GM12874 (cell line): ENCODE measurements at regions not wholly inside any gene's neighbourhood (a gene's known extent, or its start where the extent isn't known, plus 50 kb on each side); places are given as distances from the start of the nearest gene placed in this dataset.

Experiments used
- TF ChIP-seq, protein P1 (sequence below): IDR thresholded peaks from 2 replicates; pipeline ENCODE4 v1.5.1; 2011; ENCODE audit warnings: low read depth, mild to moderate bottlenecking, control low read depth, low read length, moderate library complexity; ENCODE audit not compliant: insufficient read depth

DNA sequence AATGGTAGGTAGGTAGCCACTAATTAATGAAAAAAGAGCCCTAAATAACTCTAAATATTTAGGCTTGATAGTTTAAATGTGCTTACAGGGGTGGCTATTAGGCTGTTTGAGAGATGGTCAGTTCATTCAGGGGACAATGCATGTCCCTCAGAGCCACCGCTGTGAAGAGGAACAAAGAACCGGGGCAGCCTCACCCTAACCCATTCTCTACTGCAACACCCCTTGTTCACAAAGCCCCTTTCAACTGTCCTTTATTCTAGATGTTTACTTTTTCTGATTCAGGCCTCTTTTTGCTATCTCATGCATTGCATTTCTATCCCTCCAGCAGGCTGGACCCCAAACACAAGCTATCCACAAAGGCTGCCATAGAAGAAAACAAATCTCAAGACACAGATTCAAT lies 906.7 kb downstream of the NR2F1-AS1 start:
- TF ChIP-seq, protein P1, sequence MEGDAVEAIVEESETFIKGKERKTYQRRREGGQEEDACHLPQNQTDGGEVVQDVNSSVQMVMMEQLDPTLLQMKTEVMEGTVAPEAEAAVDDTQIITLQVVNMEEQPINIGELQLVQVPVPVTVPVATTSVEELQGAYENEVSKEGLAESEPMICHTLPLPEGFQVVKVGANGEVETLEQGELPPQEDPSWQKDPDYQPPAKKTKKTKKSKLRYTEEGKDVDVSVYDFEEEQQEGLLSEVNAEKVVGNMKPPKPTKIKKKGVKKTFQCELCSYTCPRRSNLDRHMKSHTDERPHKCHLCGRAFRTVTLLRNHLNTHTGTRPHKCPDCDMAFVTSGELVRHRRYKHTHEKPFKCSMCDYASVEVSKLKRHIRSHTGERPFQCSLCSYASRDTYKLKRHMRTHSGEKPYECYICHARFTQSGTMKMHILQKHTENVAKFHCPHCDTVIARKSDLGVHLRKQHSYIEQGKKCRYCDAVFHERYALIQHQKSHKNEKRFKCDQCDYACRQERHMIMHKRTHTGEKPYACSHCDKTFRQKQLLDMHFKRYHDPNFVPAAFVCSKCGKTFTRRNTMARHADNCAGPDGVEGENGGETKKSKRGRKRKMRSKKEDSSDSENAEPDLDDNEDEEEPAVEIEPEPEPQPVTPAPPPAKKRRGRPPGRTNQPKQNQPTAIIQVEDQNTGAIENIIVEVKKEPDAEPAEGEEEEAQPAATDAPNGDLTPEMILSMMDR, result no peak

DNA sequence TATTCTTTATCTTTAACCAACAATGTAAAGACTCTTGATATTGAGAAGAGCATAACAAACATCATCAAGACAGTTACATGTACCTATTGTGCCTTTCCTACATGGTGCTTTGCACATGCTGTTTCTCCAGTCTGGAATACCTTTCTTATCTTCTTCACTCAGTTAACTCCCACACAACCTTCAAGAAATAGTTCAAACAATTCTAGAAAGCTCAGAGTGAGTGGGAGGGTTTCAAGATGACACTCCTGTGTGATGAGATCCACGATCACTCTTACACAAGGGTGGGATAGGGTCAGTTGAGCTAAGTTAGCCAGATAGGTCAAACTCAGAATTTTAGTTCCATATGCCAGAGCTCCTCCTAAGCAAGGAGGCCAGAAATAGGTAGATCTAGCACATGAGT lies 915.5 kb downstream of the NR2F1-AS1 start:
- TF ChIP-seq, protein P1, result no peak

DNA sequence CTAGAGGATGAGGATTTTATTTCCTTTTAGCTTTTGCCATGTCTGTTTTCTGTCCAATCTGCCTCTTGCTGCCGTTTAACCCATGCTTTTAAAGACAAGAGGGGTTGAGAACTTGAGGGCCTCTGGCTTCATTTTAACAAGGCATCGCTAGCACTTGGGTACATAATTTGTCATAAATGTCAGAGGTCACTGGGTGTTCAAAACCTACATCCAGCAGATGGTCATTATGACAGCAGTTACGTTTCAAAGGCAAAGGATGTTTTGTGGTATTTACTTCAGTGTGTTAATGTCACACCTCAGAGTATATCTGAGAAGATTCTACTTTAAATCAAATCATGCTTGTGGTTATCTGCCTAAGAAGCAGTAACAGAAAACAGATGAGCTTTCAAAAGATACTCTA lies 918.3 kb downstream of the NR2F1-AS1 start:
- TF ChIP-seq, protein P1, result no peak

DNA sequence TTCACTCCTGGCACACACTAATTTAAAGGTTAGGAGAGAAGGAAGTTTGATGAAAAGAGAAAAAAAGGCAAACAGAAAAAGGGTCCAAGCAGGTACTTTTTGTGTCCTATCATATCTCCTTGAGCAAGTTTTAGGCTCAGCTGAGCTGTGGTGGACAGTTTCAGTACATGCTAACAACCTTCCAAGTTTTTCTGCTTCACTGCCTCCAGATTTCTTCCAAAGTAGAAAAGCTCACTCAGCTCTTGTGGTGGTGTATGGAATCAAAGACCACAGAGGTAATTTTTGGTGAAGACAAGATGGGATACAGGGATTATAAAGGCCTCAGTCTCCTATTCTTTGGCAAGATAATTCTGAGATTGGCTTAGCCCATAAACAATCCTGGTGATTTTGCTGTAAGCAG lies 921.8 kb downstream of the NR2F1-AS1 start:
- TF ChIP-seq, protein P1, result no peak

DNA sequence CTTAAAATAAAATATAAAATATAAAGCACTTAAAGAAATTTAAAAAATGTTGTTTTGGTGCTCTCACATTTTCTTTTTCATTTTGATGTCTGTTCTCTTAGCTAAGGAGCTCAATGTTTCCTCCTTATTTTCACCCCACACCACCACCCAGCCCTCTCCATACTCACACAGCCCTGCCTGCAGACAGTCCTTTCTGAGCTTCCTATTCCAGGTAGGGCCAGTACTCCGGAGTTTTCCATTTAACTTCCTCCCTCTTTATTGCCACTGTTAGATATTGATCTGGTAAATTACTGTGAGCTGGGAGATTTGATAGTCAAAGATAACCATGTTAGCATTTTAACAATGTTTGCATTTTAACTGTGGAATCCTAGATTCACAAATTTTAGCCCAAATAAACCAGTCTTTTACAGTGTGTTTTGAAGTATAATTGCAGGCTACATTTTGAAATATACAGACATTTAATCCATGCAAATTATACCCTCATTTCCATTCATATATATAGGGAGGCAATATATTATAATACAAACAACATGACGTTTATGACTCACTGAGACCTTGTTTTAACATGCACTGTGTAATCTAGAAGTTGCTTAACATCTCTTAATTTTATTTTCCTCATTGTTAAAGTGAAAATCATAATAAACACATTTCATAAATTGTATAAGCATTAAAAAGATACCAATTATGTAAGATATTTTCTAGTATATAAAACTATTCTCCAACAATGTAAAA lies 927.1 kb downstream of the NR2F1-AS1 start:
- TF ChIP-seq, protein P1, result no peak

DNA sequence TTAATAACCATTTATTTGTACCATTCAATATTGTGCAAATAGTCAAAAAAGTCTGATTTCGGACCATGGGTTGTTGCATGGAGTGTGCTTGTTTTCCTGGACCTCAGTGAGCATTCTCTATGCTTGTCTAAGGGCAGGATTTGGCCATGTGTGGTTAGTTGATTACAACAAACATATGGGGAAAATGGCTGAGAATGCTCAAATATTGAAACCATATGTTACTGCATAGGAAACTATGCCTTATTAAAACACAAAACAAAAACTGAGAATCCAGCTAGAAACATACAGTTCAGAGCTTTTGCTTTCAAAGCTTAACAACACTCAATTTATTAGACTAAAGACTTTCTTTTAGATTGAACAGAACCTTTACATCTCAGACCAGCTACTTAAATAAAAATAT lies 928.3 kb downstream of the NR2F1-AS1 start:
- TF ChIP-seq, protein P1, result no peak

DNA sequence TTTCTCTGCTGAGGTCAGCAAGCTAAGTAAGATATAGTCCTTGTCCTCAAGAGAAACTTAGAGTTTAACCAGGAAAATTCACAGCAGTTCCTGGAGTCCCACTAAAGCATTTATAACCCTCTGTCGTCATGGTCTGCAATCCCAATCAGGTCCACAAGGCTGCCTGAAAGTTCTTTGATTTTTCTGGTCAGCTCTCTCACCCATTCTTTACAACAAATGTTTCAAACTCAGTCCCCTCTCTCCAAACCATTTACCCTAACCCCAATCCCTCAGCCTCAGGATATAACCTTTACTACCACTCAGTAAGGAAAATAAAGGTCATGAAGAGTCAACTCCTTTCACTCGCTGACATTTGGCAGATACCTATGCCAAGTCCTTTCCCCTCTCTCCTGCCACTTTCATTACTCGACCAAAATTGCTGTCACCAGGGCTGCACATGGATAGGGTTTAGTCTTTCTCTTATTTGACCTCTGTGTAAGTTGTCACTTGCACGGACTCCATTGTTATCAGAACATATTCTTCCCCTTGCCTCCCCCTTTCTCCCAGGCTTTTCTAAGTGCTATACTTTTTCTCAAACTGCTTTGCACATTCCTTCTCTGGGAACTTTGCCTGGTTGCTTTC lies 936.6 kb downstream of the NR2F1-AS1 start:
- TF ChIP-seq, protein P1, result no peak
